ENCODE measurements at regions not wholly inside any gene's neighbourhood (a gene's known extent, or its start where the extent isn't known, plus 50 kb on each side); places are given as distances from the start of the nearest gene placed in this dataset.
"Not testable (repeated sequence)": the region's sequence is repeated elsewhere in the genome, so short reads cannot be mapped to it uniquely, and the experiment has no call there.

GRCh38 chr9:115690786-115691496, 462.6 kb upstream of the PAPPA start:
- DNase-seq (ENCODE audit: low read depth in 3 of 3, low spot score in 2 of 3) = no peak

DNA sequence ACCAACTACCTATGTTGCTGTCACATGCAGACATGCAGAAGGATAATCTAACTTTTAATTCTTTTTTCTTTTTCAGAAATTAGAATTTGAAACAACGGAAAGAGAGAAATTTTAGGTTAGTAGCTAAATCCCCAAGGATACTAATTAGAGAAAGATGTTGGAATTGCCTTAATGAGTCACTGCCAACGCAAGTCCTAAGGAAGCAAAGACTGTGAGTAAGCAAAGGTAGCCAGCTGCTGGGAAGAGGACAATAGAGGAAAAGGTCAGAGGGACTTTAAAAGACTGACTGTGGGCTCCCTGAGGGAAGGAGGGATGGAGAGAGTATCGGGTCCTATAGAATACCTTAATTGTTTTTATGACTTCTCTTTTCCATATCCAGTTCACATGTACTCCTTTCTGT, 461.9 kb upstream of the PAPPA start:
- DNase-seq (ENCODE audit: low read depth in 3 of 3, low spot score in 2 of 3) = no peak

GRCh38 chr9:115692868-115693267, 460.7 kb upstream of the PAPPA start:
- not testable (repeated sequence) for DNase-seq (ENCODE audit: low read depth in 3 of 3, low spot score in 2 of 3)

GRCh38 chr9:115694014-115694413, 459.6 kb upstream of the PAPPA start:
- DNase-seq (ENCODE audit: low read depth in 3 of 3, low spot score in 2 of 3) = no peak

GRCh38 chr9:115694991-115695390, 458.6 kb upstream of the PAPPA start:
- no peak for DNase-seq (ENCODE audit: low read depth in 3 of 3, low spot score in 2 of 3)

GRCh38 chr9:115712981-115713380, 440.6 kb upstream of the PAPPA start:
- DNase-seq (ENCODE audit: low read depth in 3 of 3, low spot score in 2 of 3) = no peak

GRCh38 chr9:115715666-115716065, 437.9 kb upstream of the PAPPA start:
- DNase-seq (ENCODE audit: low read depth in 3 of 3, low spot score in 2 of 3) = no peak

- no peak for DNase-seq (ENCODE audit: low read depth in 3 of 3, low spot score in 2 of 3)
Observed at GRCh38 chr9:115717298-115717697, 436.3 kb upstream of the PAPPA start.

GRCh38 chr9:115717711-115718173, 435.8 kb upstream of the PAPPA start:
- DNase-seq (ENCODE audit: low read depth in 3 of 3, low spot score in 2 of 3) = no peak

- DNase-seq (ENCODE audit: low read depth in 3 of 3, low spot score in 2 of 3) = no peak
Observed at GRCh38 chr9:115730396-115730795, 423.2 kb upstream of the PAPPA start.

DNA sequence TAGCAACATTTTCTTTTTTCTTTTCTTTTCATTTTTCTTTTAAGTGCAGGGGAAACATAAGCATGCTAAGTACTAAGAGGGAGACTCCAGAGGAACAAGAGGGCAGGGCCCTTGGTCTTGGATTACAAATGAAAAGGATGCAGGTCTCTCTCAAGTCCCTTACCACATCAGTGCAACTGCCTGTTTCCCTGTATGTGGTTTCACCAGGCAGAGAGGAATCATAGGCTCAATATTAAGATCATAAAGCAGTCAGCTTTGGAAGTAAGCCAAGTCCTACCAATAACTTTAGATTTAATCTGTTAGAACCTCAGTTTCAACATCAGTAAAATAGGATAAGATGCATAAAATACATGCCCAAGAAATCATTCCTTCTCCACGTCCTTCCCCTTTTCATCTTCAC, 422.7 kb upstream of the PAPPA start:
- DNase-seq (ENCODE audit: low read depth in 3 of 3, low spot score in 2 of 3) = no peak

DNA sequence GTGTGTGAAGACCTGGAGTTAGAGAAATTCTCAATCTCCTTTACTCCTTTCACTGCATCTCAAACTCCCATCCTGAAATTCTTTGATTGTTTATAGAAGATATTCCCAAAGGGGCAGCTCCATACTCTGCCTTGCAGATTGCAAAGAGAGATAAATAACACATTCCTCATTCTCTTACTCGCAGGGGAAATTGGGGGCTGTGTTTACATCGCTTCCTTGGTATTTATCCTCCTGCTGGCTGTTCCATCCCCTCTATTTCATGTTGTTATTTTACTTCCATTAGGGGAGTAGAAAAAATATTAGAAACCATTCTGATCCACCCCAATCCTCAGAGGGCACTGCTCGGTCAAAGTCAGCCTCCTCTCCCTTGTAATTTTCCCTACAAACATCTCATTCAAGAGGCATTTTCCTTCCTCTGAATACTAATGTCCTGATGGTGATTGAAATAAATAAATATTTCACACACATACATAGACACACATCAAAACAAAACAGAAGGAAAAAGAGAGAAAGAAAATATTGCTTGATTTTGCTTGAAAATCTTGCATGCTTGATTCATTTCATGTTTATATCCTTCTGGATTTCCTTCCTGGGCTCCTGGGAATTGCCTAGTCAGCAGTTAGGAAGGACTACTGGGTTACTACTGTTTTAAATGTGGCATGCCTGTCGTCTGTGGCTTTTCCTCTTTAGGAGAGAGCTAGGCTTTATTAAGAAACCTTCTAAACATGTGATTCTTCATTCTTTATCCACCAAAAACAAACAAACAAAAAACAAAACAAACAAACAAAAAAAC, 420.1 kb upstream of the PAPPA start:
- DNase-seq (ENCODE audit: low read depth in 3 of 3, low spot score in 2 of 3) = no peak

DNA sequence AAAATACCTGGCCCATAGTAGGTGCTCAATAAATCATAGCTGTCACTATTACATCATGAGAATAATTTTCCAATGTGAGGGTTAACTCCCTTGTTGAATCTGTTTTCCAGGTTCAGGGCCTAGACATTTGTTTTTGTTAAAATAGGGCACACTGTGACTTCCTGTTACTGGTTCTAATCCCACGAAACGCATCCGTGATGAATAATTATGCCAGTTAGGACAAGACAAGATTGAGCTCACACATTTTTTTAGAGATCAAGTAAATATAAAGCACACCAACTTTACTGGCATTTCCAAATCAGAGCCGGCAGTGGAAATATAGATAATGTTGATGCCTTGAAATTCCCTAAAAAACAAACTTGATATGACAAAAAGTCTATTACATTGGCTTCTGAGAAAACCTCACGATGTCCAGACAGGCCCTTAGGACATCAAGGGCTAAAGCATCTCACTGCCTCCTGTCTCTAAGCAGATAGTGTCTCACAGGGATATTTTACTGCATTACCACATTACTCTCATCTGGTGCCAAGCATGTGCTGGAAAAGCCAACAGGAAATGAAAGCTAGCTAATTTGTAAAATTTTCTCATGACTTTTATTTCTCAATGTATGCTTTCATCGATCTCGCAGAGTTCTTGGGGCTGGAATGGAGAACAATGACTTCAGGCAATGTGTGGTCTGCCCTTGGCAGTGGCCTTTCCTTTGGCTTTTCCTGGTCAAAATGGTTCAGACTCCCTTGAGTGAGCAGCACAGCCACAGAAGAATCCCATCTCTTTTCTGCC, 414.3 kb upstream of the PAPPA start:
- no peak for DNase-seq (ENCODE audit: low read depth in 3 of 3, low spot score in 2 of 3)

DNA sequence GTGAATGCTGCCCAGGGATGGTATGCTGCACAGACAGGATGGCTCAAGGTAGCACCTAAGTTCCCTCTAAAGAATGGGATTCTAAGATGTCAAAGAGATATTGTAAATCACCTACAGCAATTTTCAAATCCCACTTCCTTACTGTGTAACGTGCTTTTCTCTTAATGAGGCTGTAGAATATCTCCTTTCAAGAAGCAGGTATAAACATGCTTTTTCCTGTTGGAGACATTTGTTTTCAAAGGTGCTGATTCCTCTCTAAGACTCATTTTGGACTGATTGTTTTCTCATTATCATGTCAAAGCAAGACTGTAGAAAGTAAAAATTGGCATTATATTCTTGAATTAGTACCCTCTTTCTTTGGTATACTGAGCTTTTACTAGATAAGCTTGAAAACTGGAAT, 412.6 kb upstream of the PAPPA start:
- no peak for DNase-seq (ENCODE audit: low read depth in 3 of 3, low spot score in 2 of 3)

- DNase-seq (ENCODE audit: low read depth in 3 of 3, low spot score in 2 of 3) = no peak
Observed at GRCh38 chr9:115743709-115744605, 409.6 kb upstream of the PAPPA start.

DNA sequence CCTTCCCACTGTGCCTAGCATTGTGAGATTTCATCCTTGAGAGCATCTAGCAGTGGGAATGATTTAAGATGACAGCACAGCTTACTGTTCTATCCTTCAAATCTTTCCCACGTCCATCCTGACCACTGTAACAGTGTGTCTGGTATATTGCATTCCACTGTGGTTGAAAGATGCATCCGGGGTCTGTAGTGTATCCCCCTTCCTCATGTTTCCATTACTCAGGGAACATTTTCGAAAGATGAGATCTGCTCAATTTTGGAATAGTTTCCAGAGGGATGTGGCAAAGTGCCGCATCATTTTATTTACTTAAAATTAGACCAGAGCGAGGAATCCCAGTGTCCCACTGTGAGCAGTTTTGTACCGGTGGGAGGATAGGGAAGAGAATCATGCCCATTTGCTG, 407.1 kb upstream of the PAPPA start:
- DNase-seq (ENCODE audit: low read depth in 3 of 3, low spot score in 2 of 3) = no peak

- no peak for DNase-seq (ENCODE audit: low read depth in 3 of 3, low spot score in 2 of 3)
Observed at GRCh38 chr9:115747731-115748130, 405.9 kb upstream of the PAPPA start.

DNA sequence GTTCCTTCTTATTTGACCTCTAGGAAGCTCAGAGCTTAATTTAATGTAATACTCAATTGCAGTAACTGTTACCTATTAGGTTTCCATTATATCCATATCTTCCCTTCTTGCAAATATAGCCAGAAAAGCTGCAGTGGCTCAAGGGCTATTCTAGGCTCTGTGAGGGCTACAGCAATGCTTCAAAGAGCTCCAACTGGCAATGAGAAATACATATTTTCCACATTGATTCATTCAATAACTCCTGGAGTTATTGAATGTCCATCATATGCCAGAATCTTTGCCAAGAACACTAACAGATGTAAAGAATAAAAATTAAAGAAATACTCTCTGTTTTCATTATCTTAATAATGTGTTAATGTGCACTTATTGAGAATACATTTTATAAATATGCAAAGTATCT, 396.9 kb upstream of the PAPPA start:
- DNase-seq (ENCODE audit: low read depth in 3 of 3, low spot score in 2 of 3) = no peak

DNA sequence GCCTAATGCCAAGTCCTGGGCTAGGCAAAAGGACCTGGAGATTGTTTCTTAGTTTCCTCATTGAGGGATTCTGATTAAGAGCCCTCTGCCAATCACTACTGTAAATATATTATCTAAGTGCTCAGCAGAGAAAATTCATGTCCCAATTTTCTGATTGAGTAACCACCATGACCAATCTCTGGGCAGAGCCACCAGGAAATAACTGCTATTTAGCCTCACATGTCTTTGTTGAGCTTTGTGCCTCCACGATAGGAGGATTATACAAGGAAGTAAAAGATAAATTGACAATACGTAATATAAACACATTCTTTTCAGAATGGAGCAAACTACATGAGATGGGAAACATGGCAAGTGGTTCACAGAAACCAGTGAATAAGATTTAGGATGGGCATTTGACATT, 396.1 kb upstream of the PAPPA start:
- DNase-seq (ENCODE audit: low read depth in 3 of 3, low spot score in 2 of 3) = no peak

DNA sequence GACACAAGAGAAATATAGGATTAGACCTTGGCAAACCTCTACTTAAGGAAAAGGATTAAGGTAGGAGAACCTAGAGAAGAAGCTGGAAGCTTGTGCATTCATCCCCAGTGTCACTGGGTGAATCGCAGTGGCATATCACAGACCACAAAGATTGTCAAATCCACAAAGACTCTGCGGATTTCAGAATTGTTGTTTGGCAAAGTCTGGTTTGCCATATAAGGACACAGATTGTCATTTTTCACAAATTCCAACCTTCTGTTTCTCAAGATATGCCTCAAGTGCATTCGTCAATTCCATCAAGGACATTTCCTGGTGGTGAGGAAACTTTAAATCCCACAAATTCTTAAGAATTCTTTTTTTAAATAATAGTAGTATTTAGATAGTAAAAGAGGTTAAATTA, 395.1 kb upstream of the PAPPA start:
- DNase-seq (ENCODE audit: low read depth in 3 of 3, low spot score in 2 of 3) = no peak
